Type B pancreatic cell (in vitro differentiated cells): ENCODE measurements at regions not wholly inside any gene's neighbourhood (a gene's known extent, or its start where the extent isn't known, plus 50 kb on each side); places are given as distances from the start of the nearest gene placed in this dataset.

ENCODE experiments used
- DNase-seq: peaks from one replicate; pipeline ENCODE4 v3.0.0; 2021; ENCODE audit warnings: mixed read lengths; ENCODE audit not compliant: unreplicated experiment; ENCODE audit errors: extremely low spot score
- H3K27ac Mint-ChIP-seq: 2 replicates; pipeline ENCODE4 v1.8.0; 2021; ENCODE audit warnings: mild to moderate bottlenecking, mixed read lengths
- H3K27me3 Mint-ChIP-seq: 2 replicates; pipeline ENCODE4 v1.8.0; 2021; ENCODE audit warnings: mixed read lengths
- H3K36me3 Mint-ChIP-seq: 2 replicates; pipeline ENCODE4 v1.8.0; 2021; ENCODE audit warnings: mixed read lengths
- H3K4me1 Mint-ChIP-seq: one replicate; pipeline ENCODE4 v1.8.0; 2021; ENCODE audit warnings: mixed read lengths; ENCODE audit not compliant: unreplicated experiment
- H3K4me3 Mint-ChIP-seq: 2 replicates; pipeline ENCODE4 v1.8.0; 2021; ENCODE audit warnings: mild to moderate bottlenecking, mixed read lengths
- H3K9me3 Mint-ChIP-seq: 2 replicates; pipeline ENCODE4 v1.8.0; 2021; ENCODE audit warnings: mixed read lengths
- TF ChIP-seq, protein P1 (sequence below): fragments of 200-600 bp; sonication (generic); conservative IDR thresholded peaks from 2 replicates; pipeline ENCODE4 v1.5.0; 2021; ENCODE audit warnings: antibody characterized with exemption, mild to moderate bottlenecking

DNA sequence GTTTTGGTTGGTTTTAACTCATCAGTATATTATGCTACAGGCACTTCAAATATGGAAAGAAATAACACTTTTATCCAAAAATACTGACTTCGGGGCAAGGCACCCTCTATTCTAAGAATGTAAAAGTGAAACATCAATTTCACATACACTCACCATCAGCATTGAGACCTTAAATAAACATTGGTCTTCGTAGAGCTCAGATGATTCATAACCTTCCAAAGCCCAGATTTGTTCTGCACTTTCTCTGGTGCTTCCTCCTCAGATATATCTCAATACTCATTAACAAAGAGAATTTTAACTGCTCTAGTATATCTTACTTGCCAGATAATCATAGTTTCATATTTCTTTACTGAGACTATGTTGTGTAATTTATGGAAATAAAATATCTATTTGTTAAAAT lies 794.3 kb downstream of the LIG4 start:
- H3K27ac Mint-ChIP-seq = no peak overlapping the region
- H3K27me3 Mint-ChIP-seq = no peaks in the 10 kb centered on the region
- TF ChIP-seq, protein P1, sequence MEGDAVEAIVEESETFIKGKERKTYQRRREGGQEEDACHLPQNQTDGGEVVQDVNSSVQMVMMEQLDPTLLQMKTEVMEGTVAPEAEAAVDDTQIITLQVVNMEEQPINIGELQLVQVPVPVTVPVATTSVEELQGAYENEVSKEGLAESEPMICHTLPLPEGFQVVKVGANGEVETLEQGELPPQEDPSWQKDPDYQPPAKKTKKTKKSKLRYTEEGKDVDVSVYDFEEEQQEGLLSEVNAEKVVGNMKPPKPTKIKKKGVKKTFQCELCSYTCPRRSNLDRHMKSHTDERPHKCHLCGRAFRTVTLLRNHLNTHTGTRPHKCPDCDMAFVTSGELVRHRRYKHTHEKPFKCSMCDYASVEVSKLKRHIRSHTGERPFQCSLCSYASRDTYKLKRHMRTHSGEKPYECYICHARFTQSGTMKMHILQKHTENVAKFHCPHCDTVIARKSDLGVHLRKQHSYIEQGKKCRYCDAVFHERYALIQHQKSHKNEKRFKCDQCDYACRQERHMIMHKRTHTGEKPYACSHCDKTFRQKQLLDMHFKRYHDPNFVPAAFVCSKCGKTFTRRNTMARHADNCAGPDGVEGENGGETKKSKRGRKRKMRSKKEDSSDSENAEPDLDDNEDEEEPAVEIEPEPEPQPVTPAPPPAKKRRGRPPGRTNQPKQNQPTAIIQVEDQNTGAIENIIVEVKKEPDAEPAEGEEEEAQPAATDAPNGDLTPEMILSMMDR = no peak
- no peaks in the 10 kb centered on the region for H3K36me3 Mint-ChIP-seq
- H3K4me3 Mint-ChIP-seq = no peak overlapping the region
- H3K9me3 Mint-ChIP-seq = peaks cover 8% of the 10 kb centered on the region
- no peak for DNase-seq
- H3K4me1 Mint-ChIP-seq = no peaks in the 10 kb centered on the region

DNA sequence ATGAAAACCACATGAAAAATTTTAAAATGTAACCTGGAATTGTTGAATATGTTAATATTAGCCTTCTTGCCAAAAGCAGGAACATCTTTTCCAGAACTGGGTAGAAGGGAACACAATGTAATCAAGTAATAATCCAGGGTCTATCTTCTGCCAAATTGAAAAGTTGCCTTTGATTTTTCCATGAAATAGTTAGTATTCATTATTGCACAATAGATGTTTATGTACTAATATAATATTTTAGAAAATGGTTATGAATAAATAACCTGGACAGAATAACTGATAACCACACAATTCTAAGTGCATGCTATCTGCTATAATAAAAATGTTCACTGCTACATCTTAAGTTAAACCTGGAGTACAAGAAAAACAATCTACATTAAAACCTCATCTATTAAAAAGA lies 802.3 kb downstream of the LIG4 start:
- no peak overlapping the region for H3K4me3 Mint-ChIP-seq
- no peak for DNase-seq
- no peaks in the 10 kb centered on the region for H3K9me3 Mint-ChIP-seq
- H3K27me3 Mint-ChIP-seq = no peaks in the 10 kb centered on the region
- no peaks in the 10 kb centered on the region for H3K36me3 Mint-ChIP-seq
- H3K27ac Mint-ChIP-seq = no peak overlapping the region
- no peaks in the 10 kb centered on the region for H3K4me1 Mint-ChIP-seq
- TF ChIP-seq, protein P1 = no peak

DNA sequence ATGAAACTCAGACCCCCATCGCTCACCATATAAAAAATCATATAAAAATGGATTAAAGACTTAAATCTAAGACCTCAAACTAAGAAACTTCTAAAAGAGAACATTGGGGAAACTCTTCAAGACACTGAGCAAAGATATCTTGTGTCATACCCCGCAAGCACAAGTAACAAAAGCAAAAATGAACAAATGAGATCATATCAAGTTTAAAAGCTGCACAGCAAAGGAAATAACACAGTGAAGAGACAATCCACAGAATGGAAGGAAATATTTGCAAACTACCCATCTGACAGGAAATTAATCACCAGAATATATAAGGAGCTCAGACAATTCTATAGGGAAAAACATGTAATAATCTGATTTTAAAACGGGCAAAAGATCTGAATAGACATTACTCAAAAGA lies 808.3 kb downstream of the LIG4 start:
- Mint-ChIP-seq H3K27me3 (no peaks in the 10 kb centered on the region), H3K9me3 (no peaks in the 10 kb centered on the region), H3K27ac (no peak overlapping the region), H3K4me3 (no peak overlapping the region), H3K36me3 (no peaks in the 10 kb centered on the region), H3K4me1 (no peaks in the 10 kb centered on the region)
- no peak for DNase-seq
- TF ChIP-seq, protein P1 = no peak

DNA sequence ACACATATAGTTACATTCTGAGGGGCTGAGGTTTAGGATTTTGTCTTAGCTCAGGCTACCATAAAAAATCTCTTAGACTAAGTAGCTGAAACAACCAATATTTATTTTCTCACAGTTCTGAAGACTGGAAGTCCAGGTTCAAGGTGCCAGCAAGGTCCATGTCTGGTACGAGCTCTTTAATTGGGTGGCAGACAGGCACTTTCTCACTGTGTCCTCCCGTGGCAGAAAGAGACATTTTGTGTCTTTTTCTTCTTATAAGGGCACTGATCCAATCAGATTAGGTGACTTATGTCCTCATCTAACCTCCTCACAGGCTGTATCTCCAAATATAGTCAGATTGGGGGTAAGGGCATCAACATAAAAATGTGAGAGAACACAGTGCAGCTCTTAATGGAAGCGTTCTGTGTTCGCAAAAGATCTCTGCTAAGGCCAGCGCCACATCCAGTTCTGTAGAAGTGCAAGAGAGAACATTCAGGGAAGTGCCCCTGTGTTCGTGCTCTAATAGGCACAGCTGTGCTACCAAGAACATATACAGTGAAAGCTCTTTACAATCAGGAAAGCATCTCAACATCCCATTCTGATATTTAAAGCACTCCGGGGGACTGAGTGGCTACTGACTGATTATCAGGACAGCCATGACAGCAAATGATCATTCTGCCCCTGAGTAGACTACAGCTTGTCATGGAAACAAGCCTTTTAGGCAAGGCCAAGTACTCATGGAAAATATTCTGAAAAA lies 819.2 kb downstream of the LIG4 start:
- Mint-ChIP-seq H3K9me3 (no peaks in the 10 kb centered on the region), H3K27me3 (no peaks in the 10 kb centered on the region), H3K36me3 (no peaks in the 10 kb centered on the region), H3K27ac (no peak overlapping the region), H3K4me3 (no peak overlapping the region), H3K4me1 (no peaks in the 10 kb centered on the region)
- TF ChIP-seq, protein P1 = no peak
- DNase-seq = no peak

DNA sequence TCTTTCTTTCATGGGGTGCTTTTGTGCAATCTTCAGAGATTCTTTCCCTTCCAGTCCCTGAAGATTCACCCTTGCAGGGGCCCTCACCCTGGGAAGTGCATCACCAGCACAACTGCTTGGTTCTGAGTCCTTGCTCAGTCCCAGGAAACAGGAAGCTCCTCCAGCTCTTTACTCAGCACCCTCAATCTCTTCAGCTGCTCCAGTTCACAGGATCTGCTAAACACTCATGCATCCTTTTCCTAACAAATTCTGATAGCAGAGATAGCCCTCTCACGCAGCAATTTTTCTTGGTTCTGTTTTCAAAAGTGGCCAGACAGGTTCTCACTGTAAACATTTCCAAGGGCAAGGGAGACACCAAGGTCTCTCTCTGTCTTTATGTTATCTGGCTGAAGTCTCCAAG lies 823.1 kb downstream of the LIG4 start:
- no peak overlapping the region for H3K4me3 Mint-ChIP-seq

More for the DNA sequence above, 823.1 kb downstream of the LIG4 start:
- H3K9me3 Mint-ChIP-seq = no peaks in the 10 kb centered on the region
- no peak for DNase-seq
- peaks cover 6% of the 10 kb centered on the region for H3K4me1 Mint-ChIP-seq
- peaks cover 2% of the 10 kb centered on the region for H3K27me3 Mint-ChIP-seq
- H3K36me3 Mint-ChIP-seq = no peaks in the 10 kb centered on the region
- TF ChIP-seq, protein P1 = no peak
- H3K27ac Mint-ChIP-seq = no peak overlapping the region
